ENCODE measurements at regions not wholly inside any gene's neighbourhood (a gene's known extent, or its start where the extent isn't known, plus 50 kb on each side); places are given as distances from the start of the nearest gene placed in this dataset.
A peak's percentile ranks its signal among the peaks of the same experiment; 100 is the strongest.

DNA sequence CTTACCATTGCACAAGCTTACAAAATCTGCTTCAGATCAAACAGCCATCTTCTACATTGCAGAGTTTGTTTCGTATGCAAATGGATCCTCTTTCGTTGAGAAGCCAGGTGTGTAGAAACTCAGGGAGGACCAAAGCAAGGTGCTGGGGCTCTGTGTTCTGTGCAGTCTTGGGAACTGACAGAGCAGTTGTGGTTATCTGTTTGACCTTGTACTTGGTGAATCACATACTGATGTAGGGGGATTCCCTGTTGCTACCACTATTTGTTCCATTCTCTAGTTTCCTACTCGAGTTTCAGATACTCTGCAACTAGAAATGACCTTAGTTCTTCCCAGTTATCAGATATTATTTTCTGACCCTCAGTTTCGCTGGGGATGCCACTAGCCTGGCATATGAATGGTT is 95.2 kb upstream of the CLDN10 start:
- H2BK12ac ChIP-seq (ENCODE audit: low read length) = no peak overlapping the region
- no peak for DNase-seq (ENCODE audit: low spot score)
- H2BK5ac ChIP-seq (ENCODE audit: low read length) = no peak overlapping the region
- H2BK120ac ChIP-seq (ENCODE audit: low read depth, low read length) = no peak overlapping the region
- no peak overlapping the region for H2AFZ ChIP-seq (ENCODE audit: low read length)
- H3K9me3 ChIP-seq (replicated peaks in 1 of 2; ENCODE audit: control insufficient read depth in 2 of 2, insufficient read depth in 1 of 2, low read depth in 1 of 2, low read length in 2 of 2) = peaks cover 2 to 8% of the 10 kb centered on the region in 2 donors
- no peak overlapping the region for H4K91ac ChIP-seq (ENCODE audit: low read depth, low read length, poor library complexity)
- H3K4me3 ChIP-seq (ENCODE audit: low read length in 2 of 2) = no peak overlapping the region
- no peaks in the 10 kb centered on the region for H3K36me3 ChIP-seq (replicated peaks in 1 of 2; ENCODE audit: control insufficient read depth in 2 of 2, insufficient read depth in 2 of 2, low read length in 2 of 2)
- H3K27ac ChIP-seq (replicated peaks; ENCODE audit: low read length) = no peak overlapping the region
- H3K23ac ChIP-seq (ENCODE audit: low read depth, low read length, poor library complexity) = no peak overlapping the region
- H3K9ac ChIP-seq (ENCODE audit: low read depth, low read length, poor library complexity) = no peak overlapping the region
- H3K4me2 ChIP-seq (ENCODE audit: insufficient read depth, low read length, poor library complexity, severe bottlenecking) = no peak overlapping the region
- no peak overlapping the region for H3K18ac ChIP-seq (ENCODE audit: low read length)
- H2AK5ac ChIP-seq (ENCODE audit: low read depth, low read length) = no peak overlapping the region
- H3K14ac ChIP-seq (ENCODE audit: low read length) = no peak overlapping the region
- no CpG with 5 or more reads among the region's 4 CpGs for WGBS, 2 donors (ENCODE audit: extremely low coverage in 2 of 2, insufficient read length in 2 of 2, insufficient replicate concordance in 1 of 2)
- no peak overlapping the region for H4K8ac ChIP-seq (ENCODE audit: low read depth, low read length)
- H3K79me1 ChIP-seq (ENCODE audit: low read depth, low read length) = no peaks in the 10 kb centered on the region
- no peak overlapping the region for H2BK15ac ChIP-seq (ENCODE audit: low read length)
- no peaks in the 10 kb centered on the region for H3K27me3 ChIP-seq (ENCODE audit: control insufficient read depth in 3 of 3, insufficient read depth in 3 of 3, low read depth in 1 of 3, low read length in 3 of 3)
- H3K4ac ChIP-seq (ENCODE audit: low read length) = no peak overlapping the region
- H3K4me1 ChIP-seq (ENCODE audit: control insufficient read depth in 2 of 2, insufficient read depth in 1 of 2, low read depth in 1 of 2, low read length in 2 of 2) = no peaks in the 10 kb centered on the region

DNA sequence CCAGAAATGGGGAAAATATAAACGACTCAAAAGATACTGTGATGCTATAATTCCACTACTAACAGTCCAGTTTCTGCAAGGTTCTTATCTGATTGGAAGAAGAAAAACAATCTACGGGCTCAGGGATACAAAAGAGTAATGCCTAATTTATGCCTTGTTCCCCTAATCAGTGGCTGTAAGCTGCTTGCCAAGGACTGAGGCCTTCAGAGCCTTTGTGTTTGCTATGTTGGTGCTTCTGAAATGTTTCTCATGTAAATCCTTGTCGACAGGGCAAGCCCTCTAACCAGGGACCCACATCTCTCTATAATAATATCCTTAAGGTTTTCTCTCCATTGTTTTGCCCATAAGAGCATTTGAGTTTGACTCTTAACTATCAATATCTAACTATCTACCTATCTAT is 89.7 kb upstream of the CLDN10 start:
- H3K27ac ChIP-seq (replicated peaks; ENCODE audit: low read length) = no peak overlapping the region
- no peak overlapping the region for H2BK15ac ChIP-seq (ENCODE audit: low read length)
- no peaks in the 10 kb centered on the region for H3K36me3 ChIP-seq (replicated peaks in 1 of 2; ENCODE audit: control insufficient read depth in 2 of 2, insufficient read depth in 2 of 2, low read length in 2 of 2)
- H2BK12ac ChIP-seq (ENCODE audit: low read length) = no peak overlapping the region
- H3K4me2 ChIP-seq (ENCODE audit: insufficient read depth, low read length, poor library complexity, severe bottlenecking) = no peak overlapping the region
- no peak overlapping the region for H3K14ac ChIP-seq (ENCODE audit: low read length)
- DNase-seq (ENCODE audit: low spot score) = no peak
- no peak overlapping the region for H4K91ac ChIP-seq (ENCODE audit: low read depth, low read length, poor library complexity)
- no peak overlapping the region for H3K23ac ChIP-seq (ENCODE audit: low read depth, low read length, poor library complexity)
- H3K9ac ChIP-seq (ENCODE audit: low read depth, low read length, poor library complexity) = no peak overlapping the region
- no peaks in the 10 kb centered on the region for H3K27me3 ChIP-seq (ENCODE audit: control insufficient read depth in 3 of 3, insufficient read depth in 3 of 3, low read depth in 1 of 3, low read length in 3 of 3)
- no peak overlapping the region for H3K4me3 ChIP-seq (ENCODE audit: low read length in 2 of 2)
- H3K4me1 ChIP-seq (ENCODE audit: control insufficient read depth in 2 of 2, insufficient read depth in 1 of 2, low read depth in 1 of 2, low read length in 2 of 2) = no peaks in the 10 kb centered on the region
- no peak overlapping the region for H4K8ac ChIP-seq (ENCODE audit: low read depth, low read length)
- H2AK5ac ChIP-seq (ENCODE audit: low read depth, low read length) = no peak overlapping the region
- H2BK120ac ChIP-seq (ENCODE audit: low read depth, low read length) = no peak overlapping the region
- no CpG with 5 or more reads among the region's 3 CpGs for WGBS, 2 donors (ENCODE audit: extremely low coverage in 2 of 2, insufficient read length in 2 of 2, insufficient replicate concordance in 1 of 2)
- no peak overlapping the region for H3K18ac ChIP-seq (ENCODE audit: low read length)
- H3K4ac ChIP-seq (ENCODE audit: low read length) = no peak overlapping the region
- H2AFZ ChIP-seq (ENCODE audit: low read length) = peak overlapping the region; percentile 20
- H3K9me3 ChIP-seq (replicated peaks in 1 of 2; ENCODE audit: control insufficient read depth in 2 of 2, insufficient read depth in 1 of 2, low read depth in 1 of 2, low read length in 2 of 2) = peaks cover 2 to 8% of the 10 kb centered on the region in 2 donors
- H3K79me1 ChIP-seq (ENCODE audit: low read depth, low read length) = no peaks in the 10 kb centered on the region
- no peak overlapping the region for H2BK5ac ChIP-seq (ENCODE audit: low read length)

DNA sequence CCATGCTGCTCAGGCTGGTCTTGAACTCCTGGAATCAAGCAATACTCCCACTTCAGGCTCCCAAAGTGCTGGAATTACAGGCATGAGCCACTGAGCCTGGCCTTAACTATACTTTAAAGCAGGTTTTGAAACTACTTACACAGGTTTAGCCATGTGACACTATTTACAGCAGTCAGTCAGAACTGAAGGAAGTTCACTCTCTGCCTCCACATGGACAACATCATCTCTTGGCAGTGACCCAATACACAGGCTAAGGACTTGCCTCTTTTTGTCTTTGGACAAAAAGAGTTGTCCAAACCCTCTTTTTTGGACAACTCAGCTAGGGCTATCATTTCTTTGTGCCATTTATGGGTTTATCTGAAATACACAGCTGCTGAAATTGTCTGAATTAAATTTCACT is 89.0 kb upstream of the CLDN10 start:
- Histone ChIP-seq H3K4me2 (ENCODE audit: insufficient read depth, low read length, poor library complexity, severe bottlenecking) (no peak overlapping the region), H3K9me3 (replicated peaks in 1 of 2; ENCODE audit: control insufficient read depth in 2 of 2, insufficient read depth in 1 of 2, low read depth in 1 of 2, low read length in 2 of 2) (peaks cover 2 to 8% of the 10 kb centered on the region in 2 donors), H3K4me1 (ENCODE audit: control insufficient read depth in 2 of 2, insufficient read depth in 1 of 2, low read depth in 1 of 2, low read length in 2 of 2) (no peaks in the 10 kb centered on the region), H3K79me1 (ENCODE audit: low read depth, low read length) (no peaks in the 10 kb centered on the region), H4K8ac (ENCODE audit: low read depth, low read length) (no peak overlapping the region), H3K4ac (ENCODE audit: low read length) (no peak overlapping the region), H2AFZ (ENCODE audit: low read length) (no peak overlapping the region), H3K36me3 (replicated peaks in 1 of 2; ENCODE audit: control insufficient read depth in 2 of 2, insufficient read depth in 2 of 2, low read length in 2 of 2) (no peaks in the 10 kb centered on the region), H2BK120ac (ENCODE audit: low read depth, low read length) (no peak overlapping the region), H3K27ac (replicated peaks; ENCODE audit: low read length) (no peak overlapping the region), H3K4me3 (ENCODE audit: low read length in 2 of 2) (no peak overlapping the region), H4K91ac (ENCODE audit: low read depth, low read length, poor library complexity) (no peak overlapping the region), H2BK12ac (ENCODE audit: low read length) (no peak overlapping the region), H2BK15ac (ENCODE audit: low read length) (no peak overlapping the region), H2BK5ac (ENCODE audit: low read length) (no peak overlapping the region), H2AK5ac (ENCODE audit: low read depth, low read length) (no peak overlapping the region), H3K9ac (ENCODE audit: low read depth, low read length, poor library complexity) (no peak overlapping the region), H3K27me3 (ENCODE audit: control insufficient read depth in 3 of 3, insufficient read depth in 3 of 3, low read depth in 1 of 3, low read length in 3 of 3) (no peaks in the 10 kb centered on the region), H3K23ac (ENCODE audit: low read depth, low read length, poor library complexity) (no peak overlapping the region), H3K18ac (ENCODE audit: low read length) (no peak overlapping the region), H3K14ac (ENCODE audit: low read length) (no peak overlapping the region)
- DNase-seq (ENCODE audit: low spot score) = no peak

DNA sequence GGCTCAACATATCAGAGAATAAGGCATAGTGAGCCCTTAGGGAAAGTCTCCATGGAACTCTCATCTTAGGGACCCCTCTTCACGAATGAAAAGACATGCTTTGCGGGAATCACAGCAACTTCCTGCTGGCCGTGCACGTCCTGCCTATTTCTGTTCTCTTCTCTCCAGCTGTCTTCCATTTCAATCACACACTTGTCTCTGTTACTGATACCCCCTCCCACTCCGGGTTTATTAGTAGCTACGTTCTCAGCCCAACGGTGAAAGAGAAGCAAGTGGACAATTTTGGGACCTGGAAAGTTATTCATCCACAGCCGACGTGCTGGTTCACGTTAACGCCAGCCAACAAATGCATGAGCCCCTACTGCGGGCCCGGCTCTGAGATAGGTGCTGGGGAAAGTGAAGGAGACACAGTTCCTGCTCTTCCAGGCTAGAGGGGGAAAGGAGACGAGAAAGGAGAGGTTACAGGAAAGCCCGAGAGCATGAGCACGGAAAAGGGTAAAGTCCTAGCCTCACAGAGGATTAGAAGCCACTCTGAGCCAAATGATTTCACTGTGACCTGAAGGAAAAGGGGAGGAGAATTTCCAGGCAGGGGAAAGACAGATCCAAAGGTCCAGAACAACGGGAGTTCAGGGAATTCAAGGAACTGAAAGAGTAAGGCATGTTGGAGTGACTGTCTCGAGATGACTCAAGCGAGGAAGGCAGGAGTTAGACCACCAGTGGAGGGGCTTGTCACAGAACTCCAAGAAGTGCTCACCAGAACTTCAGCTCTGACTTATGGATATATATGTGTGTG is 81.8 kb upstream of the CLDN10 start:
- no peak overlapping the region for H2AK5ac ChIP-seq (ENCODE audit: low read depth, low read length)
- H3K79me1 ChIP-seq (ENCODE audit: low read depth, low read length) = no peaks in the 10 kb centered on the region
- H3K36me3 ChIP-seq (replicated peaks in 1 of 2; ENCODE audit: control insufficient read depth in 2 of 2, insufficient read depth in 2 of 2, low read length in 2 of 2) = no peaks in the 10 kb centered on the region
- no peak overlapping the region for H3K4me3 ChIP-seq (ENCODE audit: low read length in 2 of 2)
- H2BK120ac ChIP-seq (ENCODE audit: low read depth, low read length) = no peak overlapping the region
- no peak overlapping the region for H3K23ac ChIP-seq (ENCODE audit: low read depth, low read length, poor library complexity)
- H2BK15ac ChIP-seq (ENCODE audit: low read length) = no peak overlapping the region
- H2BK5ac ChIP-seq (ENCODE audit: low read length) = no peak overlapping the region
- peak overlapping the region; percentile 58 for H2AFZ ChIP-seq (ENCODE audit: low read length)
- H3K4me1 ChIP-seq (ENCODE audit: control insufficient read depth in 2 of 2, insufficient read depth in 1 of 2, low read depth in 1 of 2, low read length in 2 of 2) = peaks cover 0 to 3% of the 10 kb centered on the region in 2 donors
- no peak overlapping the region for H4K91ac ChIP-seq (ENCODE audit: low read depth, low read length, poor library complexity)
- H3K4ac ChIP-seq (ENCODE audit: low read length) = no peak overlapping the region
- H3K27me3 ChIP-seq (ENCODE audit: control insufficient read depth in 3 of 3, insufficient read depth in 3 of 3, low read depth in 1 of 3, low read length in 3 of 3) = peaks cover 0 to 3% (median 0%) of the 10 kb centered on the region in 3 experiments
- no peaks in the 10 kb centered on the region for H3K9me3 ChIP-seq (replicated peaks in 1 of 2; ENCODE audit: control insufficient read depth in 2 of 2, insufficient read depth in 1 of 2, low read depth in 1 of 2, low read length in 2 of 2)
- H3K9ac ChIP-seq (ENCODE audit: low read depth, low read length, poor library complexity) = no peak overlapping the region
- no peak overlapping the region for H3K18ac ChIP-seq (ENCODE audit: low read length)
- H4K8ac ChIP-seq (ENCODE audit: low read depth, low read length) = no peak overlapping the region
- no peak overlapping the region for H3K14ac ChIP-seq (ENCODE audit: low read length)
- no peak overlapping the region for H3K27ac ChIP-seq (replicated peaks; ENCODE audit: low read length)
- no peak overlapping the region for H2BK12ac ChIP-seq (ENCODE audit: low read length)
- no CpG with 5 or more reads among the region's 19 CpGs for WGBS, 2 donors (ENCODE audit: extremely low coverage in 2 of 2, insufficient read length in 2 of 2, insufficient replicate concordance in 1 of 2)
- no peak for DNase-seq (ENCODE audit: low spot score)
- H3K4me2 ChIP-seq (ENCODE audit: insufficient read depth, low read length, poor library complexity, severe bottlenecking) = no peak overlapping the region

All from neuronal stem cell (in vitro differentiated cells).